Cardiac septum (tissue), 1 donor: ENCODE measurements at regions not wholly inside any gene's neighbourhood (a gene's known extent, or its start where the extent isn't known, plus 50 kb on each side); places are given as distances from the start of the nearest gene placed in this dataset.

Experiments
- DNase-seq: peaks from one replicate; pipeline ENCODE4 v3.0.0-alpha.2; 2020; ENCODE audit warnings: low spot score
- intact Hi-C: fragments of 100-400 bp; cut with DNase I; formaldehyde crosslinking; loops from one replicate; pipeline ENCODE4 v1.14.0; 2022
- donor health status: DM: no; HTN: no; CAD: no.

DNA sequence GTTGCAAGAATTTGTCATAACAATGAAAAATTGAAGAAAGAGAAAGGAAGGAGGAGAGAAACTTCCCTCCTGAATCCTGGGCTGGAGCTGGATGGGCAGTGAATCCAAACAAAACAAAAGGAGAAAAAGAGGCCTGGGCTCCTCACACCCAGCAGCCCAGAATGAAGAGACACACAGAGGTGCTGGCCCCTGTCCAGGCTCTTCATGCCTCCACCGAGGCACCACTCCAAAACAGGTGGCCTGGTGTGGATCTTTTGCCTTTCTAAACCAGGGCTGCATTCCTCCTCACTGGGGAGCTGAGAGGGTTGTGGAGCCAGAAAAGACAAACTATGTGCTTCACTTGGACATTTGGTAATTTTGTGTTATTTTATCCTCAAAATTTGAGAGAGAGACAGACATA lies 76.0 kb downstream of the FAM124B start:
- intact Hi-C loops = no loop called here

GRCh38 chr2:224324604-224325003 lies 77.3 kb downstream of the FAM124B start:
- DNase-seq = no peak

More for the DNA sequence above, 76.0 kb downstream of the FAM124B start:
- no peak for DNase-seq

DNA sequence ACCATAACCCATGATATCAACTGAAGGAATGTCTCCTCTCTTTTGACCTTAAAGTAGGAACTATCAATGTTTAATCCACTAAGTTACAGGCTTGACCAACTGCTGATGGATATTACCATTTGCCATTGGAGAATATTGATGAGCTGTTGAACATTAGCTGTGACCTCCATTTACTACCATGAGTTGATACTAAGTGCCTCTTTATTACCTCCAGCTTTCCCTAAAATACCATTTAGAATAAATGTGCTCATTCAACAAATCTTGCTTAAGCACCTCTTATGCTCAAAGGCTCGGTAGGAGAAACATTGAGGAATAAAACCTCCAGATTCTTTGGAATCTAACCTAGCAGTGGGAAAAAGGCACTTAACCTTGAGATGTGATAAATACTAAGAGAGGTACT lies 81.2 kb downstream of the FAM124B start:
- intact Hi-C loops = no loop called here
- no peak for DNase-seq

More at GRCh38 chr2:224324604-224325003, 77.3 kb downstream of the FAM124B start:
- intact Hi-C loops = no loop called here

GRCh38 chr2:224319750-224320149 lies 82.2 kb downstream of the FAM124B start:
- intact Hi-C loops = no loop called here

GRCh38 chr2:224312741-224313140 lies 89.2 kb downstream of the FAM124B start:
- DNase-seq = no peak
- intact Hi-C loops = no loop called here

More at GRCh38 chr2:224319750-224320149, 82.2 kb downstream of the FAM124B start:
- DNase-seq = no peak

GRCh38 chr2:224310943-224311625 lies 90.8 kb downstream of the FAM124B start:
- intact Hi-C loops = no loop called here
- no peak for DNase-seq

- DNase-seq = no peak
- intact Hi-C loops = no loop called here
These were observed 92.7 kb downstream of the FAM124B start for GRCh38 chr2:224309176-224309575.

- intact Hi-C loops = no loop called here
- DNase-seq = no peak
These were observed 93.5 kb downstream of the FAM124B start for GRCh38 chr2:224308272-224308911.

DNA sequence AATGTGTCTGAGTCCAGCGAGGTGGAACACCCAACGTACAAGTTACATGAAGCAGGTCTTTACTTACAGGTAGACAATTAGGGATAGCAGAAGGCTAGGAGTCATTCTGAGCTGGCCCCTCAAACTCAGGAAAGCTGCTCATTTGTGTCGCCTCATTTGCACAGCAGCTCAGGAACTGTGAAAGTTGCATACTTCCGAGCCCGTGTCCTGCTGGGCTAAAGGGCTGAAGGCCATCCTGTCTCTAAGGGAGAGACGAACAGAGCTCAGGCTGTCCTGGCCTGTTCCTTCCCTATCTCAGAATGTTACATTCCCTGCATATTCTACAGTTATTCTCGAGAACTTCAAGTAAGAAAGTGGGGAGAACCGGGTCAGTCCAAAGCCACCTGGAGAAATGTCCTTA lies 99.0 kb downstream of the FAM124B start:
- no peak for DNase-seq
- intact Hi-C loops = no loop called here

- intact Hi-C loops = no loop called here
These were observed 107.9 kb downstream of the FAM124B start for GRCh38 chr2:224293976-224294375.

DNA sequence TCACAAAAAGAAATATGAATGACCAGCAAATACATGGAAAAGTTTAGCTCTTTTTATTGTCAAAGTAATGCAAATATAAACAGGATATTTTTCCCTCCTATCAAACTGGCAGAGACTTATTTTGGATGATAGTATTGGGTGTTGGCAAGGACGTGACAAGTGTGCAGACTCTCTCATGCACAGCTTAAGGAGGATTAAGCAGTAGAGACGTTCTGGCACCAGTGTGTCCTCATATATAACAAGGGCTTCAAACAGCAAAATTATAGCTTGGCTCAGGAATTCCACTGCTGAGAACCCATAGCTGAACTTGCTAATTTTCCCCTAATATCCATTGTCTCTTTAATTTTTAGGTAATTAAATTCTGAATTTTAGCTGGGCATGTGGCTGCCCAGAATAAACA lies 114.4 kb downstream of the FAM124B start:
- no peak for DNase-seq
- intact Hi-C loops = no loop called here

More at GRCh38 chr2:224293976-224294375, 107.9 kb downstream of the FAM124B start:
- no peak for DNase-seq

GRCh38 chr2:224286923-224287322 lies 115.0 kb downstream of the FAM124B start:
- intact Hi-C loops = no loop called here
- DNase-seq = no peak

DNA sequence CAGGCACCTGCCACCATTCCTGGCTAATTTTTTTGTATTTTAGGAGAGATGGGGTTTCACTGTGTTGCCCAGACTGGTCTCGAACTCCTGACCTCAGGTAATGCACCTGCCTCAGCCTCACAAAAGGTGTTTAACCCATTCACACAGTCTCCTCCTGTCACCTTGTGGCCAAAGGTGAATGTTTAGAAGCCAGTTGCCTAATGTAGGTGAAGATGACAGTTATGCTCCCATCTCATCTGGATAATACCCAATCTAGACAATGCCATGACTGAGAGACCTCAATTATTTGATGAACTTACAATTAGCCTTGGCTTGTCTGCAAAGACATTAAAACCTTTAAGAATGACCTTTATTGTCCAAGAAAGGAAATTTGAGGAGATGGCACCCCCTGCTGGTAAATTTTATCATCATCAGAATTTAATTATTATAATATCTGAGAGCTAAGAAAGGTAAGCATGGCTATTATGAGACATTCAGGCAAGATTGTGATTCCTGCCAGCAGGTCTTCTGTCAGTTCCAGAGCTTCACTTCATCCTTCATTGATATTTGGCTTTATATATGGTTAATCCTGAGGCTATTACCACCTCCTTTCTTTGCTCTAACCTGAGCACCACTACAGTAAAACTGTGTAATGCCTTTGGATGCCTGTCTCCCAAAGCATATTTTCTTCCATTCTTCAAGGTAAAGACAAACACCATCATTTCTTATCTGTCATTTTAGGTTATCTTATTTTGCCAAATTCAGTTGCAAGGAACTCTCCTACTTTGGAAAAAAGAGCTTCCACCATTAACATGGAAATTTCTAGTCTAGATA lies 117.6 kb downstream of the FAM124B start:
- DNase-seq = no peak
- intact Hi-C loops = loop anchor here (1.0 to 5.0 kb wide), 3 partner anchors 247 to 314 kb away; partner anchors contain the start of gene SERPINE2

GRCh38 chr2:224283466-224283965 lies 118.4 kb downstream of the FAM124B start:
- DNase-seq = no peak
- intact Hi-C loops = loop anchor here (5.0 kb wide), 1 partner anchor 246 kb away; the partner anchor contains the start of gene SERPINE2

DNA sequence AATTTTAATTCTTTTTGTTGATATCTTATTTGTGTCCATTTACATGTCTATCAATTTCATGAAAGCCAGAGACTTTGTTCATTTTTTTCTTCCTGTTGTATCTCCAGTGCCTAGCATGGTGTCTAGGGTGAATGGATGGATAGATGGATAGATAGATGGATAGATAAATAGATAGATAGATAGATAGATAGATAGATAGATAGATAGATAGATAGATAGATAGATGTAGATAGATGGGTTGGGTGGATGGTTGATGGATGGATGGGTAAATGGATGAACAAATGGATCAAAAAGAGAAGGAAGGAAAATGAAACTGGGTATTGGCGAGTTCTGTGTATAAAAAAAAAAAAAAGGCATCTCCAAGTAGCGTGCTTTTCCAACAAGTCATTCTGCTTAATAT lies 120.5 kb downstream of the FAM124B start:
- intact Hi-C loops = loop anchor here (5.0 kb wide), 1 partner anchor 244 kb away; the partner anchor contains the start of gene SERPINE2

DNA sequence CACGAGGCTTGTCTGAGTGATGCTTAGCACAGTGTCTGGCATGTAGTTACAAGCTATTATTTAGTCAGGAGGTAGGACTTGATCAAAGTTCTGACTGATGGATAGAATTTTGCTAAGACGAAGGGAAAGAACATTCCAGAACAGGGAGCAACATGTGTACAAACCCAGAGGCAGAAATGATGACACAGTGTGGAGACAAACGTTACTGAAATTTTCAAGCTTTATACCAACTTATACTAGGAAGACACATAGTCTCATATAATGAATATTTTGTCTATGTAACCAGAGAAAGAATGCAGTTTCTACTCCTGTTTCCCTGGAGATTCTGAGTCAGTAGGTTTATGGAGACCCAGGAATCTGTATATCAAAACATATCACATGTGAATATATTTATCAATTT lies 123.4 kb downstream of the FAM124B start:
- no peak for DNase-seq
- intact Hi-C loops = no loop called here

More for the DNA sequence above, 120.5 kb downstream of the FAM124B start:
- DNase-seq = no peak

- intact Hi-C loops = no loop called here
- no peak for DNase-seq
These were observed 125.7 kb downstream of the FAM124B start for GRCh38 chr2:224276251-224276650.

DNA sequence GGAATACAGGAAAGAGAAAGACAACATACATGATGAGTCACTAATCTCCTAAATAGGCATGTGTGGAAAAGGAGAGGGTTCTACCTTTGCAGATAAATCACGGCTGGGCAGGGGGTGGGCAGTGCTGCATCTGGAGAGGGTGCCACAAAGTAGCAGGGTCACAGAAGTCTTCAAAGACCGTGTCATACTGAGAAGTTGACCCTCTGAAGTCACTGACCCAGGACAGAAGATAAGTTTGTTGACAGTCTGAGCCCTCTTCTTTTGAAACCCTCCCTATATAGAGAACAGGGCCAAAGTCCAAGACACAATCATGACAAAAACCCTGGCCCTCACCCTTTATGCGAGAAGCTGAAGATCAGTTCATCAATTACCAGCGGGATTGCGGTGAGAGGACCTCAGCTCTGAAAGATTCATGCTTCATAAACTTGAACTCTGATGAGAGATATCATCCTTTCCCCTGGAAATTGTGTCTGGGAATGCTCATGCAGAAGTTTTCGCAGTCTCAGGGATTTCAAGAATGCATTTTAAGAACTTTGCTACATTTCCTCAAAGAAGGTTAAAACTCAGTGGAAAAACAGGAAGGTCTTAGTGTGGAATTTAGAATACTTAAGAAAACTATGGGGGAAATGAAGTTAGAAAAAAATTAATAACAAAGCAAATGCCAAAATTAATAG lies 129.5 kb downstream of the FAM124B start:
- DNase-seq = no peak
- intact Hi-C loops = no loop called here

DNA sequence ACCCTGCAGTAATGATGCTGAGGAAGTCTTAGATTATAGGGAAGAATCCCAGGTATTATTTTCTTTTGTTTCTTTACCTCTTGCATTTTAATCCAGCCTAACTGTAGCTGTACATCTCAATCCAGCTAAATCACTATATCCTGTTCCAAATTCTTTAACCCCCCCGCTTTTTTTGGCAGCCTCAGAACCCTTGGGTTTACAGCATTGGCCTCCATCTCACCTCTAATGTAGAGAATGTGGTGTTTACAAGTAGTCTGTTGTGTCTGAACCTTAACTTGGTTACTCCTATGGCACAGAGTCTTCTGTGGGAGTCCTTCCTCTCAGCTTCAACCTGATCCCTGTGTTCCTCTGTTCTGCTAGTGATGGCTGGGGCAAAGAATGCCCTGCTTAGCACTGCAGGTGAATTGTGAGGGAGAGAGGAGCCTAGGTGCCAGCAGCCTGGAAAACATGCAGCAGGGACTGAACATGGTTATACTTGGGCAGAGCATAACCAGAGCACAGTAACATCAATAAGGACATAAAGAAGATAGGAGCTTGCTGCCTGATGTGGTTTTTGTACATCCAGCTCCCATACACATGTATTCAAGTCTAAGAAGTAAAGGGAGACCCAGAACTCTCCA lies 130.2 kb downstream of the FAM124B start:
- no peak for DNase-seq
- intact Hi-C loops = no loop called here
